CD1c-positive myeloid dendritic cell (primary cell): ENCODE measurements at regions not wholly inside any gene's neighbourhood (a gene's known extent, or its start where the extent isn't known, plus 50 kb on each side); places are given as distances from the start of the nearest gene placed in this dataset.
"Not testable (repeated sequence)": the region's sequence is repeated elsewhere in the genome, so short reads cannot be mapped to it uniquely, and the experiment has no call there.

Experiments
- DNase-seq: peaks from one replicate; pipeline ENCODE4 v3.0.0-alpha.2; 2016; ENCODE audit errors: extremely low spot score

DNA sequence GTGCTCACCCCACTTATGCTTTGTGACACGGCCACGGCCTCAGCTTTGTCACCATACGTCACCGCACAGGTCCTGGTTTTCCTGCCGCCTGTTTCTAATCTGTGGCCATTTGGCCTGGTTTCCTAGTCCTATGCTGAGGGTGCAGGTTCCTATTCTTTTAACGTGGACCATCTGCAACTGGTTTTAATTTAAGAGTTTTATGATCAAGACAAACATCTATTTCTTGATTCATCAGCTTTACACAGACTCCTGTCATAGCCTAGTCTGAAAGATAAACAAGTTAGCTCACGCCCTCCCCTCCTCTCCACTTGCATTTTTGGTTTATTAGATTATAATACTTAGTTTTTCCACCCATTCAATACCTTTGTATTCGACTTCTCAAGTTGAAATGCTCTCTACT is 97.5 kb upstream of the RPS6KA2 start:
- DNase-seq: no peak

DNA sequence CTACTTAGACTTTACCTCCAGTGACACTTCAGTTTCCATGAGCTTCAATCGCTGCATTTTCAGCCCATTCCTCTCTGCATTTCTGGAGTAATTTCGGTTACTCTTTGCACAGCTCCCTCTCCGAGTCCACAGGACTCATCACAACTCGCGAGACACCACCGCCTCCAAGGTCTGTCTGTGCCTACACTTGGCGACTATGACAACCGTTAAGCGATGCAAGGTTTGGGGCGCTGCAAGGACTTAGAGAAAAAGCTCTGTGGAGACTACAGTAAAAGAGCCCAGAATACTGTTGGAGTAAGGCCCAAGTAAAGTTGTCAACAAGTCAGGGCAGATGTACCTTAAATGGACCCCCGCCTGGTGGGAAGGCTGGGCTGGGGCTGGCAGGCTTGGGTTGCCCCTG is 95.7 kb upstream of the RPS6KA2 start:
- no peak for DNase-seq

- DNase-seq: no peak
Observed at GRCh38 chr6:166721576-166721975, 94.5 kb upstream of the RPS6KA2 start.

- DNase-seq: no peak
Observed at GRCh38 chr6:166720856-166721255, 93.8 kb upstream of the RPS6KA2 start.

DNA sequence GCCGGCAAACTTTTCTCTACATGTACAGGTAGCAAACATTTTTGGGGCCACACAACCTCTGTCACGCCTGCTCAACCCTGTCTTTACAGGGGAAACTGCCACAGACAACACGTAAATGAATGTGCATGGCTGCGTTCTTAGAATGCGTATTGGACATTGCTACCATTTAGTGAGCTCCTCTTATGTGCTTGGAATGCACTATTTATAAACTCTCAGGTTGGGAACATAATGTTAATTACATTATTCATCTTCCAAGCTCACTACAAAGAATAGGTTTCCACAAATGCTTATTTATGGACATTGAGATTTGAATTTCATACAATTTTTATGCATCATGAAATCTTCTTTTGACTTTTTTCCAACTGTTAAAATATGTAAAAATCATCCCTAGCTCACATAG is 92.0 kb upstream of the RPS6KA2 start:
- no peak for DNase-seq

GRCh38 chr6:166718516-166718915 is 91.5 kb upstream of the RPS6KA2 start:
- no peak for DNase-seq

GRCh38 chr6:166716910-166717617 is 90.0 kb upstream of the RPS6KA2 start:
- DNase-seq: no peak

DNA sequence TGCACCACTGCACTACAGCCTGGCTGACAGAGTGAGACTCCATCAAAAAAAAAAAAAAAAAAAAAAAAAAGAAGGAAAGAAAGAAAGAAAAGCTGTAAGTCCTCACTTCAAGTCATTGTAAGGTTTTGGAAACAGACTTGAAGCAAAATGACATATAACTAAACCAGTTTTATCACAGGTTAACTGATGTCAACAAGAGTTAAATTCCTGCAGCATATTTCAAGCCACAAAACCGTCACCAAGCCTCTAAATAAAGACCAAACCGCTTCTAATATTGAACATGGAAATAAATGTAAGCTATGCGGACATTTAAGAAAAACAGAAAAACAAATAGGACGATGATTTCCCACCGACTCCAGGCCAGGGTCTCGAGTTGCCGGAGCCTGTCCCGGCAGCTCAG is 88.9 kb upstream of the RPS6KA2 start:
- DNase-seq: no peak

- DNase-seq: no peak
Observed at GRCh38 chr6:166715065-166715464, 88.0 kb upstream of the RPS6KA2 start.

GRCh38 chr6:166714581-166714980 is 87.5 kb upstream of the RPS6KA2 start:
- no peak for DNase-seq

GRCh38 chr6:166714187-166714510 is 87.1 kb upstream of the RPS6KA2 start:
- DNase-seq: no peak

- DNase-seq: no peak
Observed at GRCh38 chr6:166713434-166714186, 86.6 kb upstream of the RPS6KA2 start.

GRCh38 chr6:166712286-166713228 is 85.5 kb upstream of the RPS6KA2 start:
- no peak for DNase-seq

- no peak for DNase-seq
Observed at GRCh38 chr6:166710084-166710483, 83.0 kb upstream of the RPS6KA2 start.

DNA sequence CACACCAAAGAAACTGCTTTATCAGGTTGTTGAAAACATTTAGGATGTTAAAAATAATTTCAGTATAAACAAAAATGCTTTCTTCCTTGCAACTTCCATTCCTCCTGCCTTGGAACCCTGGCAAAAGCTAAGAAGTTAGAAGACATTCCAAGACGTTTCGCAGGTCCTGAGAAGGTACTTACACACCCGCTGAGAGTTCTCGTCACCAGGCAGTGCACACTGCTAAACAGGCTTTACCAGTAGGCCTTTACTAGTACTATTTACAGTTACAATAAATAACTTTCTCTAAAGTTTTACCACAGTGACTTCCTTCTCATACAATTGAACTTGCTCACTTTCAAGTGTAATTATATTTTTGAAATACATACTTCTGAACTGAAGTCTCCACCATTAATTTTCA is 81.4 kb upstream of the RPS6KA2 start:
- DNase-seq: no peak

GRCh38 chr6:166707045-166707444 is 80.0 kb upstream of the RPS6KA2 start:
- peak; percentile 41 for DNase-seq

- DNase-seq: no peak
Observed at GRCh38 chr6:166705069-166705468, 78.0 kb upstream of the RPS6KA2 start.

DNA sequence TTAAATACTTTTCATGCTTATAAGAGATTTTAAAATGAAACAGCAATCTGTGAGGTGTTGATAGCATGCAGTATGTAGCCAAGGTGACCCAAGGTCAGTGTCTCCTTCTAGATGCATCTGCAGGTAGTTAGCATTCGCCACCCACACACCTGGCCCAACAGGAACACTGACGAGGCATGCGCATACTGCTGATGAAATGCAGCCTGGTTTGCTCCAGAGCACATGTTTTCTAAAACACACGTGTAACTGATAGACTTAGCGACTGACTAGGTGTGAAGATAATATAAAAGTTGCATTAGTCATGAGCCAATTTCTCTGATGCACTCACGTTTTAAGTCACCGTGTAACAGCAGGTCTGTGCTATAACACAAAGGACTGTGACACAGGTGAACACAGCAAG is 77.1 kb upstream of the RPS6KA2 start:
- DNase-seq: no peak

- DNase-seq: no peak
Observed at GRCh38 chr6:166703149-166703710, 76.2 kb upstream of the RPS6KA2 start.

GRCh38 chr6:166701424-166701823 is 74.4 kb upstream of the RPS6KA2 start:
- DNase-seq: not testable (repeated sequence)

DNA sequence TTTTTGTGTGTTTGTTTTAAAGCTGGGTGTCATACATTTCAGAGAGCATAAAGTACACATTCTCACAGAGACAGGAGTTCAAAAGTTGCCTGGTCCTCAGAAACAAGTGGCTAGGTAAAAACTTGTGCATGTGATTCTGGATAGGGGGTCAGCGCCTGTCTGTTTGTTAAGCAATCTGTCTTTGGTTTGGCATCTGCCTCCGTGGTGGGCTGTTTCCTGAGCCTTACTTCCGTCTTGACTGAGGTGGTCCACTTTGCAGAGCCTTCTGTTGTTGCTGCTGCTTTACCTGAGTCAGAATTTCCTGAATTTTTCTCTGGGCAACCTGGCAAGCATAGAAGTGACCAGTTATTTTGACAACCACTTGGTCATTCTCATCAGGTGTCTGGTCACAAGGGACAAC is 73.8 kb upstream of the RPS6KA2 start:
- DNase-seq: not testable (repeated sequence)

GRCh38 chr6:166697113-166697512 is 70.1 kb upstream of the RPS6KA2 start:
- no peak for DNase-seq
